GM18870 (cell line): ENCODE measurements at regions not wholly inside any gene's neighbourhood (a gene's known extent, or its start where the extent isn't known, plus 50 kb on each side); places are given as distances from the start of the nearest gene placed in this dataset.

ENCODE experiments used
- ATAC-seq: cut with Tn5 transposase; IDR thresholded peaks from one replicate; pipeline ENCODE4 v1.9.1; 2021; ENCODE audit warnings: moderate library complexity; ENCODE audit not compliant: unreplicated experiment

- no peak for ATAC-seq
Measured at GRCh38 chr12:107223821-107224220, 130.5 kb upstream of the CRY1 start.

DNA sequence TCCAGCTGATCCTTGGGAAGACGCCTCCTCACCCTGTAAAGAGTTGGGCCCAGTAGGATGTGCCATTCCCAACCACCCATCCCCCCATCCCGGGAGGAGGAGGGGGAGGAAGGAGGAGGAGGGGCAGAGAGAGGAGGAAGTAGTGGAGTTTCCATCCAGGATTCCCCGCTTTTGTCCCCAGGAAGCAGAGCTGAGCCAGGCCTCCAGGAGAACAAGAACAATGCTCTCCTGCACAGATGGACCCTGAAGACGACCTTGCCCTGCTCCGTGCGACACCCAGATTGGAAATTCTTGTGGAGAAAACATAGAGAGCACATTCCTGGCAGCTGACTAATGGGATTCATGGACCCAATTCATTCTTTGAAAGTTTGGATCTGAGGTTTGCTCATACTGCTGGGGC, 132.3 kb upstream of the CRY1 start:
- no peak for ATAC-seq

DNA sequence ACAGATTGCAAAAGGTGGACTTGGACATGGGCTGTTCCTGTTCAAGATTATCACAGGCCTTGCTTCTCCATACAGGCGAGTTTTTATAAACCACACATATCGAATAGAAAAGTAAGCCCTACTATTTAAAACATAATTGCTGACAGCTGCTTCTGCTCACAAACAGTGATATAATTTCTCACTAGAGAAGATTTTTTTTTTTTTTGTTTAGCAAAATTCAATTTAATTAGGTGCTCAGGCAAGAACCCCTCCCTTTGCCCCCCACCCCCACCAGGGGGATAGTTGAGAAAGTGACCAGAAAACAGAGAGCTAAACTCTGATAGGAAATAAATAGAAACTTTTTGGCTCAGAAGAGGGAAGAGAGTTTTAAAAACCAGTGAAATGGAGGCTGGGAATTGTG, 132.8 kb upstream of the CRY1 start:
- no peak for ATAC-seq

DNA sequence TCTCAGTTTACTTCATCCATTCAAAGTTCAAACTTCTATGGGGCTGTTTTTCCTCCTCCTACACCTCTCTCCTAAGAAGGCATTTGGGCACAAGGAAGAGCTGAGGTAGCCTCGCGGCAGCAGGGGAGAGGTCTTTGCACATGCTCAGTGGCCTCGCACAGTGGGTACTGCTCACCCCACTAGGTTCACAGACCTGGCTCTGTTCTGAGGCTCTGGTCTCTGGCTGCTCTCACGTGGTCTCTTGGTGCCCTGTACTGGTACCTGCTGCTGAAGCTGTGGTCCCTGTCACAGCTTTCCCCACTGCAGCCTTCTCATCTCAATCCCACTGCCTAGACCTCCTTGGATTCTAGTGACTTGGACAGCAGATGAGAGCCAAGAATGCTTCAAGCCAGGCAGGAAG, 134.7 kb upstream of the CRY1 start:
- ATAC-seq: no peak

DNA sequence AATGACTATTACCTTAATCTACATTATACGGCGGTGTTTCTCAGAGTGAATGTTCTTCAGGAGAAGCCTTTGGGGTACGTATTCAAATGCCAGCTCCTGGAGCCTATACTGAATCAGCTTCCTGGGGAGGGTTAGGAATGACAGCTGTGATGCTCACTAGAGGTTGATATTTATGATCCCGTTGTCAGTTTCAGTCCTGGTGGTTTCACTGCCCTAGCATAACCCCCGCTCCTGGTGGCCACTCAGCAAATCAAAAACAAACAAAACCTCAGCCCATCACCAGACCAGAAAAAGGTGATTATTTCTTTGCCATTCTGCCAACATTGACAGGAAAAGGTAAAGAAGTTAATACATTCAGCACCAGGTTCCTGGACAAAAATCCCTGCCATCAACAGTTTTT, 136.5 kb upstream of the CRY1 start:
- no peak for ATAC-seq

GRCh38 chr12:107231303-107231702, 138.0 kb upstream of the CRY1 start:
- ATAC-seq: no peak

GRCh38 chr12:107233551-107233950, 140.2 kb upstream of the CRY1 start:
- ATAC-seq: no peak

- ATAC-seq: no peak
Measured at GRCh38 chr12:107235600-107235999, 142.3 kb upstream of the CRY1 start.

DNA sequence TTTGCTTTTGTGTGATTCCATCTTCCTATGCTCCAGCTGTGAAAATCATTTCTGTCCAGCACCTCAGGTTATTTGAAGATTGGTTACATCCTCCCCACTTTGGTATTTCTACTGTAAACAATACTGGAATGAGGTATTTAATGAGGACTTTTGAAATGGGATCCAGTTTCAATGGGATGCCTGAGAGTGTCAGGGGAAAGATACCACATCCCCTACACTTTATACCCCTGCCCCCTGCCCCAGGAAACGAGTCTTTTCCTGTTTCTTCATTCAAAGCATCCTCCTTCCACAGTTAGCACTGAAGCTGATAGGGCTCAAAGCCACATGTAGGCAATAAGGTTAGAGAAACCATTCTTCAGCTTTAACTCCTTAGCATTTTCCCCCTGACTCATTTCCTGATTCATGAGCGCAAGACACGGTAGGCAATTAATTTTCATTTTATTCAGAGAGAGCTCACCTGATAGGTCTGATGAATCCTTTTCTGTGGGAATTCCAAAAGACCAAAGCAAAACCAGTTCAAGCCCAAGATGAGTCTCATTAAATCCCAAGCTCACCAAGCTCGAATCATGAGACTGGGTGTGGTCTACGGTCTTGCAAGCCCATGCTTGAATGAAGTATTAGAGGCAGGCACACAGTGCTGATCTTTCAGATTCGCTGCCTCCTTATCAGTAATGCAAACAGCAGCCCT, 143.6 kb upstream of the CRY1 start:
- ATAC-seq: no peak

DNA sequence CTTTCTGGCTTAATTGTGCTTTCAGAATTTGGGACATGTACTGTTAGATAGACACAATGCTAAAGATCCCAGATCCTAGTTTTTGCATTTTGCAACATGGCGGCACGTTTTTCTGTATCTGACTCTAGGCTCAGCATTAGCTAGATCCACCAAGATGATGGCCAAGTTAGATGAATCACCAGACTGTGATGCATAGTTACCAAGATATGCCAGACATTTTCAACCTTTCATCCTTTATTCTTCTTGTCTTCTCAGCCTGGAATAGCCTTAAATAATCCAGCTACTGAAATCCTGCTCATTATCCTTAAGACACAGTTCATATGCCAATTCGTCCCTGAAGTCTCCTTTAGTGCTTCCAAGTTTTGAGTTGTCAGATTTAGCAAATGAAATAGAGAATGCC, 144.9 kb upstream of the CRY1 start:
- ATAC-seq: no peak

GRCh38 chr12:107241411-107241810, 148.1 kb upstream of the CRY1 start:
- ATAC-seq: no peak

DNA sequence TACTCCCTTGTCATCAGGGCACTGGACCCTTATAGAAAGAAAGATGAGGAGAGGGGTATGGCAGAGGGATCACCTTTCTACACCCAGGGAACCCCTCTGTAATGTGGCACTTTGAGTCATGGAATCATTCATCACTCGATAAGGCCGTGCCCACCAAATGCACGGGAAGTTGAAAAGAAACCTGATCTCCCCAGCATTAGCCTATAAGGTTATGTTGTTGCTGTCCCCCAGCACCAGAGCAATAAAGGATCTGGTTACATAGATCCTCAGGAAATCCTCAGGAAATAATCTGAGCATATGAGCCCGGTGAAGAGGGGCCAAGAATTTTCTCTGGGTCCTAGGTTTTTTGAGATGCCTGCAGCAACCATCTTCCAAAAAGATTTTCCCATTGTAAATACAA, 148.8 kb upstream of the CRY1 start:
- no peak for ATAC-seq

- no peak for ATAC-seq
Measured at GRCh38 chr12:107243341-107243740, 150.0 kb upstream of the CRY1 start.

DNA sequence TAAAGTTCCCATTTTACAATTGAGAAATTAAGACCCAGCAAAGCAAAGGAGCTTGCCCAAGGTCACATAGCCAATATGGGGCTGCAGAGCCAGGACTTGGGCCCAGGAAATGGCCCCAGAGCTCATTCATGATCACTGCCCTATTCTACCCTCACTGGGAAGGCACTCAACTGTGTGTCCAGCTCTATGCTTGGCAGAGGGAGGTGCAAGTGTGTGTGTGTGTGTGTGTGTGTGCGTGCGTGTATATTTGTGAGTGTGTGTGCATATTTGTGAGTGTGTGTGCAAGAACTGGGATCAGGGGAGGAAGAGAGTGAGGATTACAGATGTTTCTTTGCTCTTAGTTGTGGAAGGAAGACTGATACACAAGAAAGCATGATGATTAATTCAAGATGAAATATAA, 151.2 kb upstream of the CRY1 start:
- no peak for ATAC-seq

DNA sequence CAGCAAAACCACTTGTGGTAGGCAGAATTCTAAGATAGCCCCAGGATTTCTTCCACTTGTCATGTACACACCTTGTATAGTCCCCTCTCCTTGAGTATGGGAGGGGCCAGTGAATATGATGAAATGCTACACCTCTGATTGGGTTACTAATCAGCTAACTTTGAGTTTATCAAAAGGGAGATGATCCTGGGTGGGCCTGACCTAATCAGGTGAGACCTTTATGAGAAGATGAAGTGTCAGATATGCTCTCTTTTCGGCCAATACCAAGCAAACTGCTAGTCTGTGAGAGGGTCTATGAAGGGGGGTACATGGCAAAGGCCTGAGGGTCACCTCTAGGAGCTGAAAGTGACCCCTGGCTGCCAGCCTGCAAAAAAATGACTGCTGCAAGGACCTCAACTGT, 154.3 kb upstream of the CRY1 start:
- no peak for ATAC-seq

DNA sequence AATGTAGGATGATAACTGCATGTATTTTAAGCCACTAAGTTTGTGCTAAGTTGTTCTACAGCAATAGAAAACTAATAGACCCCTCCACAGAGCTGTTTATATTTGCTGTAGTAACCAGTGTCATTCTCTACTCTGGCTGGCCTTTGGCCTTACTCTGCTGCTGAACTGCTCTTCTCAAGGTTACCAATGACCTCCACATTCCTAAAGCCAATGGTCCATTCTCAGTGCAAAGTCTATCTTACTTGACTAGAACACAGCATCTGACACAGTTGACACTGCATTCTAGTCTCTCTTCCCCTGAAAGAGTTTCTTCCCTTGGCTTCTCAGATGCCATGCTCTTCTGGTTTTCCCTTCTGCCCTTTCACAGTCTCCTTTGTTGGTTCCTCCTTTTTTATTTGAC, 154.8 kb upstream of the CRY1 start:
- ATAC-seq: no peak

DNA sequence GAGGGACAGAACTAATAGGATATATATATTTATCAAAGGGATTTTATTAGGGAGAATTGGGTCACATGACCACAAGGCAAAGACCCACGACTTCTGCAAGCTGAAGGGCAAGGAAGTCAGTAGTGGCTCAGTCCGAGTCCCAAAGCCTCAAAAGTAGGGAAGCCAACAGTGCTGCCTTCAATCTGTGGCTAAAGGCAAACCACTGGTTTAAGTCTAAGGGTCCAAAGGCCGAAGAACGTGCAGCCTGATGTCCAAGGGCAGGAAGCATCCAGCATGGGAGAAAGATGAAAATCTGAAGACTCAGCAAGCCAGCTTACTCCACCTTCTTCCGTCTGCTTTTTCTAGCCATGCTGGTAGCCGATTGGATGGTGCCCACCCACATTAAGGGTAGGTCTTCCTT, 157.9 kb upstream of the CRY1 start:
- no peak for ATAC-seq

GRCh38 chr12:107253361-107253760, 160.0 kb upstream of the CRY1 start:
- no peak for ATAC-seq

- no peak for ATAC-seq
Measured at GRCh38 chr12:107254258-107254856, 161.0 kb upstream of the CRY1 start.

DNA sequence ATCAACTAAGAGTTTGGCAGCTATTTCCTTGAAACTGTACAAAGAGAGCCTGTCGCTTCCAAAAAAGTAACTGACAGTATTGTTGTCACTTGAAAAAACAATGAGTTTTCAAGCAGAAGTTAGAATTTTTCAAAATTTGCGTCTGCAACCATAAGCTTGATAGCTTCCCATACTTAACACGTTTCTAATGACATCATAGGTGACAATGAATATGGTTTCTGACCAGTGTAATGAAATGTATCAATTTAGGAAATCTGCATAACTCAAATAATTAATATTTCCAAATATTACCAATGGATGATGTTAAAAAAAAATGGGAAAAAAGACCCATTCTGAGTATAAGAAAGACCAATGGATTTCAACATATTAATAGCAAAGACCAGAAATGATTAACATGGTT, 165.4 kb upstream of the CRY1 start:
- ATAC-seq: no peak

GRCh38 chr12:107263980-107264379, 170.6 kb upstream of the CRY1 start:
- ATAC-seq: no peak

DNA sequence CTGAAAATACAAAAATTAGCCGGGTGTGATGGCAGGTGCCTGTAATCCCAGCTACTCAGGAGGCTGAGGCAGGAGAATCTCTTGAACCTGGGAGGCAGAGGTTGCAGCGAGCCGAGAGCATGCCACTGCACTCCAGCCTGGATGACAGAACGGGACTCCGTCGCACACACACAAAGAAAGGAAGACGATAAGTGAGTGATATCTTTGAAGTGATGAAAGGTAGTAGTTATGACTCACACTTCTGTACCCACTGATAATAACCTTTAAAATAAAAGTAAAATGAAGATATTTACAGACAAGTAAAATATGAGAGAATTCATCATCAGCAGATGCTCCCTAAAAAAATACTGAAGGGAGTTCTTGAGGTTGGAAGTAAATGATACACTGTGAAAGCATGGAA, 171.3 kb upstream of the CRY1 start:
- ATAC-seq: no peak

DNA sequence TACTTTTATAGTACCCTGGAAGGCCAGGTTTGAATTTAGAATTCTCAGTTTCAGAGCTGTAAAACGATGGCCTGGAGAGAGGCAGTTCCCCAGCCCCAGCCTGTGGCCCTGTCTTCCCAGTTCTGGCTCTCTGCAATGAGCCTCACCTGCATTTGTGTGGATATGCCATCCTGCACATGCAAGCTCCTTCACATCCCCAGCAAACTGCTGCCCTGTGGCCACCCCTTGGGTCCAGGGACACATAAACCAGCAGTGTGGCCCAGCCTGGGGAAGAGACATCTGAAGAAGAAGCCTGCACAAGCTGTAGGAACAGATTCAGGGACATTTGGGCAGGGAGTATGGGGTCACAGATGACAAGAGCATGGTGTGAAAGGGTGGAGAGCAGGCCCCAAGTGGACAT, 174.3 kb upstream of the CRY1 start:
- ATAC-seq: no peak
